HG02943 (cell line): ENCODE measurements at regions not wholly inside any gene's neighbourhood (a gene's known extent, or its start where the extent isn't known, plus 50 kb on each side); places are given as distances from the start of the nearest gene placed in this dataset.

ENCODE experiments used
- ATAC-seq: cut with Tn5 transposase; IDR thresholded peaks from one replicate; pipeline ENCODE4 v1.9.1; 2021; ENCODE audit warnings: mild to moderate bottlenecking, low read depth, moderate library complexity; ENCODE audit not compliant: unreplicated experiment

GRCh38 chr14:47821135-47821534 lies 145.7 kb upstream of the MDGA2 start:
- no peak for ATAC-seq

GRCh38 chr14:47790477-47790876 lies 115.1 kb upstream of the MDGA2 start:
- ATAC-seq: no peak

- no peak for ATAC-seq
Measured at GRCh38 chr14:47785058-47785457, 109.7 kb upstream of the MDGA2 start.

GRCh38 chr14:47778631-47779030 lies 103.2 kb upstream of the MDGA2 start:
- ATAC-seq: no peak

GRCh38 chr14:47772652-47773051 lies 97.2 kb upstream of the MDGA2 start:
- ATAC-seq: no peak

GRCh38 chr14:47763188-47763854 lies 87.9 kb upstream of the MDGA2 start:
- no peak for ATAC-seq

GRCh38 chr14:47746986-47747385 lies 71.6 kb upstream of the MDGA2 start:
- no peak for ATAC-seq

GRCh38 chr14:47744155-47744554 lies 68.8 kb upstream of the MDGA2 start:
- ATAC-seq: no peak

GRCh38 chr14:47739541-47739940 lies 64.1 kb upstream of the MDGA2 start:
- no peak for ATAC-seq

GRCh38 chr14:47730296-47730695 lies 54.9 kb upstream of the MDGA2 start:
- no peak for ATAC-seq
